HepG2 (cell line): ENCODE measurements at regions not wholly inside any gene's neighbourhood (a gene's known extent, or its start where the extent isn't known, plus 50 kb on each side); places are given as distances from the start of the nearest gene placed in this dataset.

Experiments
- ATF3 ChIP-seq: sonication (generic); formaldehyde crosslinking; IDR thresholded peaks from 2 replicates; pipeline ENCODE4 v1.4.0; 2020; ENCODE audit warnings: missing genetic modification reagents
- FOXO4 ChIP-seq: sonication (generic); formaldehyde crosslinking; conservative IDR thresholded peaks from 2 replicates; pipeline ENCODE4 v1.8.1; 2023; ENCODE audit warnings: missing genetic modification reagents
- FOXP1 ChIP-seq, 2 experiments: fragments of 450-650 bp in 1 of 2; IDR thresholded peaks; 2 replicates each; pipeline ENCODE4 v1.6.1; 2017 to 2018; ENCODE audit warnings: antibody characterized with exemption in 1 of 2
- PHF20 ChIP-seq: sonication (generic); formaldehyde crosslinking; IDR thresholded peaks from 2 replicates; pipeline ENCODE4 v1.5.0; 2020; ENCODE audit warnings: mild to moderate bottlenecking, missing genetic modification reagents
- SAP130 ChIP-seq: IDR thresholded peaks from 2 replicates; pipeline ENCODE4 v1.6.1; 2016; ENCODE audit warnings: low read depth
- SRF ChIP-seq: IDR thresholded peaks from 2 replicates; pipeline ENCODE4 v1.6.1; 2011; ENCODE audit warnings: mild to moderate bottlenecking, low read depth, low read length, moderate library complexity
- TCF7L2 ChIP-seq: IDR thresholded peaks from 2 replicates; pipeline ENCODE4 v1.6.1; 2011; ENCODE audit warnings: mild to moderate bottlenecking, low read depth, low read length, moderate library complexity
- TEAD3 ChIP-seq: optimal IDR thresholded peaks from 2 replicates; pipeline ENCODE3; 2016; ENCODE audit warnings: borderline replicate concordance
- TRIM22 ChIP-seq: fragments of 450-650 bp; IDR thresholded peaks from 2 replicates; pipeline ENCODE4 v1.6.1; 2017
- ZC3H13 ChIP-seq: sonication (generic); formaldehyde crosslinking; IDR thresholded peaks from 2 replicates; pipeline ENCODE4 v1.8.1; 2023; ENCODE audit warnings: mild to moderate bottlenecking, missing genetic modification reagents, moderate library complexity
- ZFX ChIP-seq: sonication (generic); formaldehyde crosslinking; IDR thresholded peaks from 2 replicates; pipeline ENCODE4 v1.4.0; 2020; ENCODE audit warnings: mild to moderate bottlenecking, low read depth, missing genetic modification reagents, moderate library complexity
- ZMAT3 ChIP-seq: sonication (generic); formaldehyde crosslinking; conservative IDR thresholded peaks from 2 replicates; pipeline ENCODE4 v1.7.0; 2021; ENCODE audit warnings: missing genetic modification reagents
- ZNF280D ChIP-seq: sonication (generic); formaldehyde crosslinking; IDR thresholded peaks from 2 replicates; pipeline ENCODE4 v1.5.1; 2020; ENCODE audit warnings: mild to moderate bottlenecking, missing genetic modification reagents
- ZNF510 ChIP-seq: sonication (generic); formaldehyde crosslinking; IDR thresholded peaks from 2 replicates; pipeline ENCODE4 v1.4.0; 2020; ENCODE audit warnings: low read depth, mild to moderate bottlenecking, missing genetic modification reagents
- TF ChIP-seq, protein P1 (sequence below): sonication (generic); formaldehyde crosslinking; IDR thresholded peaks from 2 replicates; pipeline ENCODE4 v1.4.0; 2020; ENCODE audit warnings: missing genetic modification reagents, borderline replicate concordance
- TF ChIP-seq, protein P2 (sequence below): sonication (generic); formaldehyde crosslinking; conservative IDR thresholded peaks from 2 replicates; pipeline ENCODE4 v1.8.0; 2022; ENCODE audit warnings: mild to moderate bottlenecking, moderate library complexity, missing genetic modification reagents

DNA sequence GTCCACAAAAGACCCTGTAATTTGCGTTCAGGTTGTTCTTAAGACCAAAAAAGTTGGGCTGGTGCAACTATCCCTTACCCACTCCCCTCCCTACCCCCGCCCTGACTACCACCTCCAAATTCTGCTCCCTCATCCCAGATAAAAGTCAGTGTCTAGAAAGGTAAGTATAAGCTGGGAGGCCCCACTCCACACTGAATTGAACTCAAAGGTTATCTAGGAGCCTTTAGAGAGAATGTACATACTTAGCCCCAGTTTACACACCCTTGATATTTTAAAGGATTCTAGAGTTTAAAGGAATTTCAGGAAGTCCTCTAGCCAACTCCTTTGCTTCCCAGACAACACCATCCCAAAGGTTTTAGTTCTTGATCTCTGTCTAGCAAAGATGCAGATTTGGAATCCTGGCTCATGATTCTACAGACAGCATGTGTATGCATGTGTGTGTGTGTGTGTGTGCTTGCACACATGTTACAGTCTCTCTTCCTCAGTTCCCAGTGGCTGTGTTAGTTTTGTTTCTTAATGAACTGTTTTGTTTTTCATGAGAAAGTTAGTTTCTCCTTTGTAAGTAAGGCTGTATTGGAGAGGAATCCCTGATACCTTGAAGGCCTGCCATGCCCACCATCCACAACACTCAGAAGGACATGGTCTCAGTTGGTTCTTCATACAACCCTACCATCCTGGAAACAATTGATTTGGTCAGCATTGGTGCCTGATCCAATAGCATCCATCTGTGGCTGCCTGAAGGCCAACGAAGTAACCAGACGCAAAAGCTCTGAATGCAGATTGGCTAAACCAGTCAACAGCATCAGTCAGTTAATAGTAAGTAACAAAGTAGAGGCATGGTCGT lies 281.3 kb downstream of the SOX9 start (continued):
- no peak for TF ChIP-seq ZNF510
- TF ChIP-seq, protein P1, sequence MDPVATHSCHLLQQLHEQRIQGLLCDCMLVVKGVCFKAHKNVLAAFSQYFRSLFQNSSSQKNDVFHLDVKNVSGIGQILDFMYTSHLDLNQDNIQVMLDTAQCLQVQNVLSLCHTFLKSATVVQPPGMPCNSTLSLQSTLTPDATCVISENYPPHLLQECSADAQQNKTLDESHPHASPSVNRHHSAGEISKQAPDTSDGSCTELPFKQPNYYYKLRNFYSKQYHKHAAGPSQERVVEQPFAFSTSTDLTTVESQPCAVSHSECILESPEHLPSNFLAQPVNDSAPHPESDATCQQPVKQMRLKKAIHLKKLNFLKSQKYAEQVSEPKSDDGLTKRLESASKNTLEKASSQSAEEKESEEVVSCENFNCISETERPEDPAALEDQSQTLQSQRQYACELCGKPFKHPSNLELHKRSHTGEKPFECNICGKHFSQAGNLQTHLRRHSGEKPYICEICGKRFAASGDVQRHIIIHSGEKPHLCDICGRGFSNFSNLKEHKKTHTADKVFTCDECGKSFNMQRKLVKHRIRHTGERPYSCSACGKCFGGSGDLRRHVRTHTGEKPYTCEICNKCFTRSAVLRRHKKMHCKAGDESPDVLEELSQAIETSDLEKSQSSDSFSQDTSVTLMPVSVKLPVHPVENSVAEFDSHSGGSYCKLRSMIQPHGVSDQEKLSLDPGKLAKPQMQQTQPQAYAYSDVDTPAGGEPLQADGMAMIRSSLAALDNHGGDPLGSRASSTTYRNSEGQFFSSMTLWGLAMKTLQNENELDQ (CRISPR knock-in tag): no peak
- 0 out of 2 replicates have a peak, but pooled peaks have one; percentile 7 for TF ChIP-seq ZNF280D
- no peak for TF ChIP-seq TRIM22
- TF ChIP-seq PHF20 (CRISPR knock-in tag): no peak
- TF ChIP-seq TCF7L2: no peak
- TF ChIP-seq TEAD3: peak; percentile 35
- TF ChIP-seq, protein P2, sequence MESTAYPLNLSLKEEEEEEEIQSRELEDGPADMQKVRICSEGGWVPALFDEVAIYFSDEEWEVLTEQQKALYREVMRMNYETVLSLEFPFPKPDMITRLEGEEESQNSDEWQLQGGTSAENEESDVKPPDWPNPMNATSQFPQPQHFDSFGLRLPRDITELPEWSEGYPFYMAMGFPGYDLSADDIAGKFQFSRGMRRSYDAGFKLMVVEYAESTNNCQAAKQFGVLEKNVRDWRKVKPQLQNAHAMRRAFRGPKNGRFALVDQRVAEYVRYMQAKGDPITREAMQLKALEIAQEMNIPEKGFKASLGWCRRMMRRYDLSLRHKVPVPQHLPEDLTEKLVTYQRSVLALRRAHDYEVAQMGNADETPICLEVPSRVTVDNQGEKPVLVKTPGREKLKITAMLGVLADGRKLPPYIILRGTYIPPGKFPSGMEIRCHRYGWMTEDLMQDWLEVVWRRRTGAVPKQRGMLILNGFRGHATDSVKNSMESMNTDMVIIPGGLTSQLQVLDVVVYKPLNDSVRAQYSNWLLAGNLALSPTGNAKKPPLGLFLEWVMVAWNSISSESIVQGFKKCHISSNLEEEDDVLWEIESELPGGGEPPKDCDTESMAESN (CRISPR knock-in tag): no peak
- TF ChIP-seq FOXP1 (IDR thresholded peaks at IDR 0.05): no peak
- TF ChIP-seq FOXP1 (CRISPR knock-in tag; IDR thresholded peaks at IDR 0.05): no peak
- TF ChIP-seq ATF3: no peak
- peak; percentile 17; the same call in 1 of the 2 replicates for TF ChIP-seq SAP130
- TF ChIP-seq ZC3H13: 0 out of 2 replicates have a peak, but pooled peaks have one; percentile 23
- TF ChIP-seq FOXO4 (CRISPR knock-in tag): 0 out of 2 replicates have a peak, but pooled peaks have one; percentile 67
- no peak for TF ChIP-seq SRF
- TF ChIP-seq ZFX (CRISPR knock-in tag): peak; percentile 29; the same call in 1 of the 2 replicates
- TF ChIP-seq ZMAT3 (CRISPR knock-in tag): 0 out of 2 replicates have a peak, but pooled peaks have one; percentile 21
